ENCODE measurements at regions not wholly inside any gene's neighbourhood (a gene's known extent, or its start where the extent isn't known, plus 50 kb on each side); places are given as distances from the start of the nearest gene placed in this dataset.

DNA sequence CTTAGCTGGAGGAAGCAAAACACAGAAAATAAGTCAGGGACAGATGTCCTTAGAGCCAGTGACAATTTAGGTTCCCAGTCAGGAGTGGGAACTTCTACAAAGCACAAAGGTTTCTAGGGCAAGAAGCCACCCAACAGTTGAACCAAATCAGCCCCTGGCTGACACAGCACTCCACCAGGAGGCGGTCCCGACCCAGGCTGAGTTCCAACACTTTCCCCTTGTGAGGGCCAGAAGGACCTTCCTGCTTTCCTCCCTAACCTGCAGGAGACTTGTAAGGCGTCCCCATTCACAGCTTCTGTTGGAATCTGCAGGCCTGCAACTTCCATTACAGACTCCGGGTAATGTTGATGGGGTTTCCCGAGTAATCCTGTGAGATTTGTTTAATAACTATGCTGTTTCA, 416.4 kb upstream of the IRX1 start:
- TF ChIP-seq, protein P1, sequence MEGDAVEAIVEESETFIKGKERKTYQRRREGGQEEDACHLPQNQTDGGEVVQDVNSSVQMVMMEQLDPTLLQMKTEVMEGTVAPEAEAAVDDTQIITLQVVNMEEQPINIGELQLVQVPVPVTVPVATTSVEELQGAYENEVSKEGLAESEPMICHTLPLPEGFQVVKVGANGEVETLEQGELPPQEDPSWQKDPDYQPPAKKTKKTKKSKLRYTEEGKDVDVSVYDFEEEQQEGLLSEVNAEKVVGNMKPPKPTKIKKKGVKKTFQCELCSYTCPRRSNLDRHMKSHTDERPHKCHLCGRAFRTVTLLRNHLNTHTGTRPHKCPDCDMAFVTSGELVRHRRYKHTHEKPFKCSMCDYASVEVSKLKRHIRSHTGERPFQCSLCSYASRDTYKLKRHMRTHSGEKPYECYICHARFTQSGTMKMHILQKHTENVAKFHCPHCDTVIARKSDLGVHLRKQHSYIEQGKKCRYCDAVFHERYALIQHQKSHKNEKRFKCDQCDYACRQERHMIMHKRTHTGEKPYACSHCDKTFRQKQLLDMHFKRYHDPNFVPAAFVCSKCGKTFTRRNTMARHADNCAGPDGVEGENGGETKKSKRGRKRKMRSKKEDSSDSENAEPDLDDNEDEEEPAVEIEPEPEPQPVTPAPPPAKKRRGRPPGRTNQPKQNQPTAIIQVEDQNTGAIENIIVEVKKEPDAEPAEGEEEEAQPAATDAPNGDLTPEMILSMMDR (IDR thresholded peaks at IDR 0.05), result no peak
- TF ChIP-seq EZH2 (IDR thresholded peaks at IDR 0.05; ENCODE audit: borderline replicate concordance, insufficient read depth, low read depth, low read length, poor library complexity, severe bottlenecking), result no peak
